ENCODE measurements at regions not wholly inside any gene's neighbourhood (a gene's known extent, or its start where the extent isn't known, plus 50 kb on each side); places are given as distances from the start of the nearest gene placed in this dataset.

DNA sequence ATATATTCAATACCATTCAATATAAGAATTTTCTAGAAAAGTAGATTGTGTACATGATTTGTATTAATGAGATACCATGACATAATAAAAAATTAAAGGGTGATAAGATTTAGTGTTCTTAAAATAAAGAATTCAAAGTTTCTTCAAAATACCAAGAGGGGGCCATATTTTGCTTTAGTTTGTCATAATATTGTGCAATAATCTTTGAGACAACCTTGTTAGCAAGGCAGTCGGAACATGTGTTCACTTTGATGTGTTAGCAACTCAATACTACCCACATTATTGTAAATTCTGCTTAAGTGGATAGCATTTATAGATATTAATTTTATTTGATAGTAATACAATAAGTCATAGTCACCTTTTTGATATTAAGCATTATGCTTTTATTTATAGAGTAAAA is 241.3 kb upstream of the PDGFD start:
- H3K4me3 ChIP-seq (replicated peaks in 1 of 2; ENCODE audit: low read depth in 2 of 2, low read length in 2 of 2) = no peak overlapping the region
- TF ChIP-seq, protein P1, sequence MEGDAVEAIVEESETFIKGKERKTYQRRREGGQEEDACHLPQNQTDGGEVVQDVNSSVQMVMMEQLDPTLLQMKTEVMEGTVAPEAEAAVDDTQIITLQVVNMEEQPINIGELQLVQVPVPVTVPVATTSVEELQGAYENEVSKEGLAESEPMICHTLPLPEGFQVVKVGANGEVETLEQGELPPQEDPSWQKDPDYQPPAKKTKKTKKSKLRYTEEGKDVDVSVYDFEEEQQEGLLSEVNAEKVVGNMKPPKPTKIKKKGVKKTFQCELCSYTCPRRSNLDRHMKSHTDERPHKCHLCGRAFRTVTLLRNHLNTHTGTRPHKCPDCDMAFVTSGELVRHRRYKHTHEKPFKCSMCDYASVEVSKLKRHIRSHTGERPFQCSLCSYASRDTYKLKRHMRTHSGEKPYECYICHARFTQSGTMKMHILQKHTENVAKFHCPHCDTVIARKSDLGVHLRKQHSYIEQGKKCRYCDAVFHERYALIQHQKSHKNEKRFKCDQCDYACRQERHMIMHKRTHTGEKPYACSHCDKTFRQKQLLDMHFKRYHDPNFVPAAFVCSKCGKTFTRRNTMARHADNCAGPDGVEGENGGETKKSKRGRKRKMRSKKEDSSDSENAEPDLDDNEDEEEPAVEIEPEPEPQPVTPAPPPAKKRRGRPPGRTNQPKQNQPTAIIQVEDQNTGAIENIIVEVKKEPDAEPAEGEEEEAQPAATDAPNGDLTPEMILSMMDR (IDR thresholded peaks at IDR 0.05; ENCODE audit: low read depth, low read length) = no peak
- DNase-seq (ENCODE audit: low read depth in 2 of 2) = no peak

DNA sequence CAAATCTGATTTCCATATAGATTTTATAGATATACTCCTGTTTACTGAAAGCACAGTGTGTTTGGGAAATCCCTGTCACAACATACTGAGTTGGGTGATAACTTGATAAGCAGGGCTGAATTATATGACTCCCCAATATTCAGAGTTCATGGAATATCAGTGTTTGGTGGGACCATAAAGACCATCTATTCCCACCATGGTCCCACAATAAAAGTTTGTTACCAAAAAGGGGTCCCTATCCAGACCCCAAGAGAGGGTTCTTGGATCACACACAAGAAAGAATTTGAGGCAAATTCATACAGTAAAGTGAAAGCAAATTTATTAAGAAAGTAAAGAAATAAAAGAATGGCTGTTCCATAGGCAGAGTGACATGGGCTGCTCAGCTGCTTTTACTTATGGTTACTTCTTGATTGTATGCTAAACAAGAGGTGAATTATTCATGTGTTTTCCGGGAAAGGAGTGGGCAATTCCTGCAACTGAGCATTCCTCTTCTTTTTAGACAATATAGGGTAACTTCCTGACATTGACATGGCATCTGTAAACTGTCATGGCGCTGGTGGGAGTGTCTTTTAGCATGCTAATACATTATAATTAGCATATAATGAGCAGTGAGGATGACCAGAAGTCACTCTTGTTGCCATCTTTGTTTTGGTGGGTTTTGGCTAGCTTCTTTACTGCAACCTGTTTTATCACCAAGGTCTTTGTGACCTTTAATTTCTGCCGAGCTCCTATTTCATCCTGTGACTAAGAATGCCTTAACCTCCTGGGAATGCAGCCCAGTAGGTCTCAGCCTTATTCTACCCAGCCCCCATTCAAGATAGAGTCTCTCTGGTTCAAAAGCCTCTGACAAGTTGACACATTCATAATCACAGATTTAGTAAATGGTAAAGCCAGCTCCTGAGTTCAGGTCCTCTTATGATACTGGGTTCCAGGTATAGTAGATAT is 240.6 kb upstream of the PDGFD start:
- H3K4me3 ChIP-seq (replicated peaks in 1 of 2; ENCODE audit: low read depth in 2 of 2, low read length in 2 of 2) = no peak overlapping the region

DNA sequence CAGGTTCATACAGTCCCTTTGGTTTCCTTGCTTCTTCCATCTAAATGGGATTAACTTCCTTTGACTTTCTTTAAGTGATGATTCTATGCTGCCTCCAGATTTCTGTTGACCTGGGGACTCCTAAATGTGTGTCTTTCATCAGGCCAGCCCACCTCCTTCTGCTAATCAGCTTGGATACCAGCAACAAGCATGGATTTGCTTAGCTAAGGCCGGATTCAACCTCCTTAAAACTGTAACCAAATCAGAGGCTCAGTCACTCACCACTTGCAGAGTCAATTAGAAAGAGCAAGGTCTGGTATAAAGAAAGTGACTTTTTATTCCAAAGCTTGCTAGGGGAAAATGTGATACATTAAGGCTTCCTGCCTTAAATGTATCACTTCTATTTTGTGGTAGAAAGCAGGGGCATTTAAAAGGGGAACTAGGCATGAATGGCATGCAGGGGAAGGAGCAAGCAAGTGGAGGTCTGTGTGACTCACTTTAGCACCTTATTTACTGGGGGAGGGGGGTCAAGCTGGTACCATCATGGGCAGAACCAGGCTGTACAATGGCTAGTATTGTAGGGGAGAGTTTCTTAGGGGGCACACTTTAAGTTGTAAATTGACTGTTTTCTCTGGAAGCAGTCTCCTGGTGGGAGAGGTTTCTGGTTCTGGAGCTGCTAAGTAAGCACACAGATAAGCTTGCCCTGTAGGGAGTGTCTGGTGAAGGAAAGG is 239.0 kb upstream of the PDGFD start:
- DNase-seq (ENCODE audit: low read depth in 2 of 2) = no peak
- H3K4me3 ChIP-seq (replicated peaks in 1 of 2; ENCODE audit: low read depth in 2 of 2, low read length in 2 of 2) = no peak overlapping the region
- TF ChIP-seq, protein P1 (IDR thresholded peaks at IDR 0.05; ENCODE audit: low read depth, low read length) = no peak

More for the DNA sequence above, 240.6 kb upstream of the PDGFD start:
- TF ChIP-seq, protein P1 (IDR thresholded peaks at IDR 0.05; ENCODE audit: low read depth, low read length) = no peak
- DNase-seq (ENCODE audit: low read depth in 2 of 2) = no peak

DNA sequence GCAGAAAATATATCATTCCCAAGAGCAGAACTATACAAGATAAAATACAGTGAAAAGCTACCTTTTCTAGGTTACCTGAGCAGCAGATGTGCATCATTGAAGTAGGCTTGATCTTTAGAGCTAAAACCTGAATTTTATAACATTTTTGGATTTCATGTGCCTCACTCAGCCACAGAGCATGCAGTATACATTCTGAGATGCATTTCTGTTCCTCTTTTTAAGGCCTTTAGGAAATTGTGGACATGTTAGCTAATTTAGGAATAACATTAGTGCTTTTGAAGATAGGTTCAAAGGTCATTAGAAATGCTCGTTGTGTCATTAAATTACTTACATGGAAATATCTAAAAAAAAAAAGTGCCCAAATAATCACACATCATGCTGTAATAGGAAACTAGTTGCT is 230.6 kb upstream of the PDGFD start:
- H3K4me3 ChIP-seq (replicated peaks in 1 of 2; ENCODE audit: low read depth in 2 of 2, low read length in 2 of 2) = no peak overlapping the region
- TF ChIP-seq, protein P1 (IDR thresholded peaks at IDR 0.05; ENCODE audit: low read depth, low read length) = no peak
- no peak for DNase-seq (ENCODE audit: low read depth in 2 of 2)

DNA sequence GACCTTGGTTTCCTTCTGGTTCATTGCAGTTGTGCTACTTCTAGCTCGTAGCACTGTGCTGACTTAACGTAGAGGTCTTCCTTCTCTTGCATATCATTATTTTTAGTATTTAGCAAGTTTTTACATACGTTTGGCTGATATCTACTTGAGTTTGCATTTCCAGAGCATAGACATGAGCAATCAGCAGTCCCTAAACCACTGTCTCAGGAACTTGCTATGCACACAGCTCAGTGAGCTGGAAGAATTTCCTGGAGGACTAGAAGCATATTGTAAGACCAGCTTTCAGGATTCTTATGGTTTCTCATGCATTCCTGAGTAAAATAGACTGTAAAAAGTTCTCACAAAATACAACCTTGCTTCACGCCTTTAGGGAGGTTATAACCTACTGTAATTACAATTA is 226.7 kb upstream of the PDGFD start:
- no peak overlapping the region for H3K4me3 ChIP-seq (replicated peaks in 1 of 2; ENCODE audit: low read depth in 2 of 2, low read length in 2 of 2)
- no peak for DNase-seq (ENCODE audit: low read depth in 2 of 2)
- TF ChIP-seq, protein P1 (IDR thresholded peaks at IDR 0.05; ENCODE audit: low read depth, low read length) = no peak

DNA sequence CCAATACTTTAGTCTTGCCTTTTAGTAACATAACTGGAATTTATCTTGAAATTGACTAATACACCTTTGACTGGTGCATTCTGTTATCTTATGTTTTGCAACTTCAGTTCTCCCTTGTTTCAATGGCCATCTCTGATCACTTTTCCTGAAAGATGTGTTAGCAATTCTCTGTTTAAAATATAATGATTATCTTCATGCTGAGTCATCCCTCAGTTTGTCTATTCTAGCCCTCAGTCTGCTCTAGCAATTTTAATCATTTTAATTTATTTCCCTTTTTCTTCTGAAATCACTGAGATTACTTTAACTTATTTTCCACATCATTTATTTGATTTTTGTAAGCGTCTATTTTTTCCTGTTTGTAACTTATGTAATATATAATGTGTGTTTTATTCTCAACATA is 221.9 kb upstream of the PDGFD start:
- DNase-seq (ENCODE audit: low read depth in 2 of 2) = no peak
- H3K4me3 ChIP-seq (replicated peaks in 1 of 2; ENCODE audit: low read depth in 2 of 2, low read length in 2 of 2) = no peak overlapping the region
- TF ChIP-seq, protein P1 (IDR thresholded peaks at IDR 0.05; ENCODE audit: low read depth, low read length) = no peak
